Endothelial cell of umbilical vein (primary cell): ENCODE measurements at regions not wholly inside any gene's neighbourhood (a gene's known extent, or its start where the extent isn't known, plus 50 kb on each side); places are given as distances from the start of the nearest gene placed in this dataset.

Experiments used
- BruUV-seq: library from RNA; stranded (reverse); fragments of 400-500 nt; replicated peaks from 2 replicates; lab custom pipeline; 2021; lab: Mats Ljungman, UMichigan
- CTCF ChIA-PET: fragments of 300-600, 350-600 bp; sonication (Branson Sonifier 250); formaldehyde crosslinking; loops from one replicate; lab custom pipeline; 2021; ENCODE audit warnings: antibody characterized with exemption, inconsistent platforms; lab: Charles Lee
- POLR2A ChIA-PET: fragments of 300-600, 350-600 bp; sonication (Branson Sonifier 250); formaldehyde crosslinking; loops from one replicate; lab custom pipeline; 2021; ENCODE audit warnings: antibody characterized with exemption, inconsistent platforms; lab: Charles Lee
- DNase-seq: peaks from one replicate; pipeline ENCODE4 v3.0.0-alpha.2; 2011; ENCODE audit warnings: low read depth, low spot score
- FAIRE-seq: peaks from 2 replicates; lab custom pipeline; 2011; peaks lifted over from hg19 to GRCh38; lab: Jason Lieb, UNC
- H2AFZ ChIP-seq: 2 replicates; pipeline ENCODE4 v1.6.0; 2012; ENCODE audit warnings: low read depth, low read length, control low read depth, inconsistent platforms
- H3K27ac ChIP-seq: 2 replicates; pipeline ENCODE4 v1.5.1; 2011; ENCODE audit warnings: low read depth, mild to moderate bottlenecking, control low read depth, low read length, moderate library complexity; ENCODE audit not compliant: insufficient read depth
- H3K27me3 ChIP-seq, 2 experiments: 2 replicates each; pipeline versions ENCODE4 v1.6.0 to v1.6.1; 2011; ENCODE audit warnings: low read length in 2 of 2, mixed read lengths in 1 of 2; ENCODE audit not compliant: control insufficient read depth in 2 of 2, insufficient read depth in 2 of 2
- H3K36me3 ChIP-seq, 2 experiments: 2 replicates in 1 of 2; 3 replicates in 1 of 2; pipeline ENCODE4 v1.5.1; 2011; ENCODE audit warnings: low read length in 2 of 2, mild to moderate bottlenecking in 1 of 2, moderate library complexity in 1 of 2; ENCODE audit not compliant: control insufficient read depth in 2 of 2, insufficient read depth in 2 of 2; ENCODE audit errors: extremely low read depth in 1 of 2
- H3K4me1 ChIP-seq: 3 replicates; pipeline ENCODE4 v1.5.1; 2011; ENCODE audit warnings: mild to moderate bottlenecking, low read length; ENCODE audit not compliant: control insufficient read depth, insufficient read depth; ENCODE audit errors: extremely low read depth
- H3K4me2 ChIP-seq: 2 replicates; pipeline ENCODE4 v1.6.1; 2011; ENCODE audit warnings: low read length, control low read depth, mixed read lengths; ENCODE audit not compliant: insufficient read depth
- H3K4me3 ChIP-seq, 3 experiments: fragments of 200-600 bp in 1 of 3; sonication (generic), shearing (Covaris generic) in 1 of 3; replicated peaks in 1 of 3; 2 replicates each; pipeline ENCODE4 v1.5.1; 2011 to 2016; ENCODE audit warnings: control low read depth in 3 of 3, low read length in 3 of 3, mild to moderate bottlenecking in 2 of 3, inconsistent platforms in 1 of 3, low read depth in 1 of 3, moderate library complexity in 1 of 3; ENCODE audit not compliant: insufficient read depth in 1 of 3
- H3K79me2 ChIP-seq: 2 replicates; pipeline ENCODE4 v1.6.0; 2012; ENCODE audit warnings: low read length, inconsistent platforms; ENCODE audit not compliant: control insufficient read depth, insufficient read depth
- H3K9ac ChIP-seq: replicated peaks from 2 replicates; pipeline ENCODE3; 2011; ENCODE audit warnings: low read length, control low read depth; ENCODE audit not compliant: insufficient read depth; ENCODE audit errors: extremely low read depth
- H3K9me1 ChIP-seq: replicated peaks from 3 replicates; pipeline ENCODE4 v1.6.0; 2011; ENCODE audit warnings: mild to moderate bottlenecking, low read length; ENCODE audit not compliant: control insufficient read depth, insufficient read depth; ENCODE audit errors: extremely low read depth
- H3K9me3 ChIP-seq: replicated peaks from 2 replicates; pipeline ENCODE4 v1.5.1; 2012; ENCODE audit warnings: low read length, inconsistent platforms; ENCODE audit not compliant: control insufficient read depth, insufficient read depth
- H4K20me1 ChIP-seq: replicated peaks from 2 replicates; pipeline ENCODE3; 2011; ENCODE audit warnings: mild to moderate bottlenecking, low read length; ENCODE audit not compliant: control insufficient read depth, insufficient read depth; ENCODE audit errors: extremely low read depth
- EZH2 ChIP-seq: IDR thresholded peaks from 2 replicates; pipeline ENCODE4 v1.6.1; 2012; ENCODE audit warnings: borderline replicate concordance, low read depth, mild to moderate bottlenecking, moderate library complexity, low read length, inconsistent platforms; ENCODE audit not compliant: severe bottlenecking
- FOS ChIP-seq: IDR thresholded peaks from 2 replicates; pipeline ENCODE4 v1.6.1; 2011; ENCODE audit warnings: mild to moderate bottlenecking, low read length, moderate library complexity, borderline replicate concordance; ENCODE audit not compliant: insufficient read depth
- GATA2 ChIP-seq: IDR thresholded peaks from 2 replicates; pipeline ENCODE4 v1.7.0; 2011; ENCODE audit warnings: low read depth, mild to moderate bottlenecking, moderate library complexity, mixed read lengths, low read length; ENCODE audit not compliant: insufficient read length, insufficient read depth
- JUN ChIP-seq: IDR thresholded peaks from 2 replicates; pipeline ENCODE4 v1.6.1; 2011; ENCODE audit warnings: borderline replicate concordance, low read depth; ENCODE audit not compliant: insufficient read length, insufficient read depth
- MYC ChIP-seq: IDR thresholded peaks from one replicate; pipeline ENCODE4 v1.6.1; 2011; ENCODE audit warnings: mild to moderate bottlenecking, low read depth, low read length
- POLR2A ChIP-seq: IDR thresholded peaks from 2 replicates; pipeline ENCODE4 v1.6.1; 2012; ENCODE audit warnings: low read depth, mild to moderate bottlenecking, control low read depth, low read length
- POLR2AphosphoS5 ChIP-seq: IDR thresholded peaks from 2 replicates; pipeline ENCODE4 v1.6.1; 2012; ENCODE audit warnings: low read depth, mild to moderate bottlenecking, control low read depth, low read length, moderate library complexity; ENCODE audit not compliant: insufficient read depth
- dilution Hi-C: fragments of 300-500 bp; cut with MboI; formaldehyde crosslinking; loops from one replicate; pipeline ENCODE4 v1.15.0; 2019; ENCODE audit warnings: low sequenced_read_pairs; ENCODE audit not compliant: extremely low pct_ligation_motif_present
- intact Hi-C: fragments of 100-400 bp; cut with micrococcal nuclease; formaldehyde crosslinking; loops from one replicate; pipeline ENCODE4 v1.10.0; 2022
- TF ChIP-seq, protein P1 (sequence below), 2 donors: IDR thresholded peaks; 1 replicate in 1 of 2; 2 replicates in 1 of 2; pipeline ENCODE4 v1.5.1; 2011; ENCODE audit warnings: low read length in 2 of 2, mild to moderate bottlenecking in 2 of 2, moderate library complexity in 2 of 2, control low read depth in 1 of 2, inconsistent platforms in 1 of 2, low read depth in 1 of 2; ENCODE audit not compliant: insufficient read depth in 1 of 2; ENCODE audit errors: extremely low read depth in 1 of 2
- TF ChIP-seq, protein P2 (sequence below): IDR thresholded peaks from 2 replicates; pipeline ENCODE4 v1.6.1; 2011; ENCODE audit not compliant: insufficient read depth, insufficient read length

DNA sequence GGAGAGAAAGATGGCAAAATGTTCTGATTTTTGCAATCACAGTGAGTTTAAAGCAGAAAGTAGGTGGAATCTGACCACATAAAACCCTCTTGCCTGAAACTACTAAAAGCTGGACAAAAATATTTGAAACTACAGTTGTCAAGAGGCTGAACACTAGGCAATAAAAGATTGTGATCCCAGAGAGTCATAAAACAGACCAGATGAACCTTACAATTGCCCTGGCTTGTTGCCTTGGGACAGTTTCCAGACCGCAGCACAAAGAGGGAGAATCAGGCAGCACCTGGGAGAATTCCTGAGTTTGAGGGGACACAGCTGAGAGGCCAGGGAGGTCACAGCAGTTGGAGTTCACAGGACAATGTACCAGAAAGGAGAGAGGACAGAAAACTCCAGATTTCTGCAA lies 107.3 kb upstream of the NANOS1 start:
- dilution Hi-C loops (no loop called here), intact Hi-C loops (no loop called here)
- Histone ChIP-seq H3K9ac (no peak overlapping the region), H3K4me2 (no peak overlapping the region), H3K79me2 (no peaks in the 10 kb centered on the region), H2AFZ (no peak overlapping the region), H3K27ac (no peak overlapping the region), H3K4me1 (peaks cover 4% of the 10 kb centered on the region), H3K9me1 (no peaks in the 10 kb centered on the region), H3K9me3 (no peaks in the 10 kb centered on the region), H3K36me3 (no peaks in the 10 kb centered on the region), H3K4me3 (no peak overlapping the region), H3K27me3 (peaks cover 21 to 23% of the 10 kb centered on the region in 2 experiments), H4K20me1 (no peaks in the 10 kb centered on the region)
- no TSS peak for BruUV-seq
- no peak for DNase-seq
- POLR2A ChIA-PET: no interaction called here
- CTCF ChIA-PET: no interaction called here
- FAIRE-seq: peak; percentile 8
- no peak for TF ChIP-seq FOS
- TF ChIP-seq, protein P1, sequence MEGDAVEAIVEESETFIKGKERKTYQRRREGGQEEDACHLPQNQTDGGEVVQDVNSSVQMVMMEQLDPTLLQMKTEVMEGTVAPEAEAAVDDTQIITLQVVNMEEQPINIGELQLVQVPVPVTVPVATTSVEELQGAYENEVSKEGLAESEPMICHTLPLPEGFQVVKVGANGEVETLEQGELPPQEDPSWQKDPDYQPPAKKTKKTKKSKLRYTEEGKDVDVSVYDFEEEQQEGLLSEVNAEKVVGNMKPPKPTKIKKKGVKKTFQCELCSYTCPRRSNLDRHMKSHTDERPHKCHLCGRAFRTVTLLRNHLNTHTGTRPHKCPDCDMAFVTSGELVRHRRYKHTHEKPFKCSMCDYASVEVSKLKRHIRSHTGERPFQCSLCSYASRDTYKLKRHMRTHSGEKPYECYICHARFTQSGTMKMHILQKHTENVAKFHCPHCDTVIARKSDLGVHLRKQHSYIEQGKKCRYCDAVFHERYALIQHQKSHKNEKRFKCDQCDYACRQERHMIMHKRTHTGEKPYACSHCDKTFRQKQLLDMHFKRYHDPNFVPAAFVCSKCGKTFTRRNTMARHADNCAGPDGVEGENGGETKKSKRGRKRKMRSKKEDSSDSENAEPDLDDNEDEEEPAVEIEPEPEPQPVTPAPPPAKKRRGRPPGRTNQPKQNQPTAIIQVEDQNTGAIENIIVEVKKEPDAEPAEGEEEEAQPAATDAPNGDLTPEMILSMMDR (IDR thresholded peaks at IDR 0.05; ENCODE audit: extremely low read depth in 1 of 2, insufficient read depth in 1 of 2, low read depth in 1 of 2, low read length in 2 of 2): no peak
- TF ChIP-seq EZH2: no peak
- no peak for TF ChIP-seq GATA2
- TF ChIP-seq MYC: no peak
- TF ChIP-seq POLR2A: no peak

DNA sequence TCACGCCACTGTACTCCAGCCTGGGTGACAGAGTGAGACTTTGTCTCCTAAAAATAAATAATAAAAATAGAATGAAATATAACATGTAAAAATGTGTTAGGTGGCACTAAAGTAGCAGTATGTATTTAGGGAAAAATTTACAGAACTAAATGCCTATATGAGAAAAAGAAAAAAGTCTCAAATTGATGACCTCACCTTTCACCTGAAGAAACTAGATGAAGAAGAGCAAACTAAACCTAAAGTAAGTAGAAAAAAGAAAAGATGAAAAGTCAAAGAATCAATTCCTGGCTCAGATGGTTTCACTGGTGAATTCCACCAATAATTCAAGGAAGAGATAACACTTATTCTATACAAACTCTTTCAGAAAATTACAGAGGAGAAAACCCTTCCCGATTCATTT lies 106.5 kb upstream of the NANOS1 start:
- peaks cover 4% of the 10 kb centered on the region for H3K4me1 ChIP-seq
- H3K79me2 ChIP-seq: no peaks in the 10 kb centered on the region
- intact Hi-C loops (no loop called here), dilution Hi-C loops (no loop called here)
- H3K9me3 ChIP-seq: no peaks in the 10 kb centered on the region
- no peak overlapping the region for H3K27ac ChIP-seq
- no peaks in the 10 kb centered on the region for H4K20me1 ChIP-seq
- ChIA-PET POLR2A (no interaction called here), CTCF (no interaction called here)
- no peak overlapping the region for H3K4me2 ChIP-seq
- no peaks in the 10 kb centered on the region for H3K9me1 ChIP-seq
- no peak overlapping the region for H3K4me3 ChIP-seq
- no peaks in the 10 kb centered on the region for H3K36me3 ChIP-seq
- peaks cover 21 to 23% of the 10 kb centered on the region in 2 experiments for H3K27me3 ChIP-seq
- no peak for TF ChIP-seq GATA2
- TF ChIP-seq, protein P1 (IDR thresholded peaks at IDR 0.05; ENCODE audit: extremely low read depth in 1 of 2, insufficient read depth in 1 of 2, low read depth in 1 of 2, low read length in 2 of 2): no peak
- no peak for TF ChIP-seq POLR2AphosphoS5
- TF ChIP-seq FOS: no peak
- no peak for TF ChIP-seq POLR2A
- TF ChIP-seq EZH2: no peak
- TF ChIP-seq, protein P2, sequence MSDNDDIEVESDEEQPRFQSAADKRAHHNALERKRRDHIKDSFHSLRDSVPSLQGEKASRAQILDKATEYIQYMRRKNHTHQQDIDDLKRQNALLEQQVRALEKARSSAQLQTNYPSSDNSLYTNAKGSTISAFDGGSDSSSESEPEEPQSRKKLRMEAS: no peak
- no peak for TF ChIP-seq JUN
- TF ChIP-seq MYC: no peak
- FAIRE-seq (no peak), DNase-seq (no peak)
- no peak overlapping the region for H3K9ac ChIP-seq
- BruUV-seq: no TSS peak
- no peak overlapping the region for H2AFZ ChIP-seq
